ENCODE measurements at regions not wholly inside any gene's neighbourhood (a gene's known extent, or its start where the extent isn't known, plus 50 kb on each side); places are given as distances from the start of the nearest gene placed in this dataset.

DNA sequence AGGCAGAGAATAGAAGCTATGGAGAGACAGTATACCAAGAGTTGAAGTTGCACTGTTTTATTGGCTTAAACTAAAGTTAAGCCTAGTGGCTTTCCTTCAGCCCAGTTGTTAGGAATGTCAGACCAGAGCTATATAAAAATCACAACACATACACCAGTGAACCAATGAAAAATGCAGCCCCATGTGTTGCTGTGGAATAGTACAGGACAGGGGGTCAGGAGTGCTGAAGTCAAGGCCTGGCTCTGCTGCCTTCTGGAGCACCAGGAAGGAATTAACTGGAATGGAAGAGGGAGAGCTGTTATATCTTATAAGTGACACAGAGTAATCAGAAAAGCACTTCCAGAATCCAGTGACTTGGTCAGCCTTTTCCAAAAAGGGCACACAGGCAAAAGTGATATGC, 58.9 kb downstream of the OSR1 start:
- TF ChIP-seq, protein P1, sequence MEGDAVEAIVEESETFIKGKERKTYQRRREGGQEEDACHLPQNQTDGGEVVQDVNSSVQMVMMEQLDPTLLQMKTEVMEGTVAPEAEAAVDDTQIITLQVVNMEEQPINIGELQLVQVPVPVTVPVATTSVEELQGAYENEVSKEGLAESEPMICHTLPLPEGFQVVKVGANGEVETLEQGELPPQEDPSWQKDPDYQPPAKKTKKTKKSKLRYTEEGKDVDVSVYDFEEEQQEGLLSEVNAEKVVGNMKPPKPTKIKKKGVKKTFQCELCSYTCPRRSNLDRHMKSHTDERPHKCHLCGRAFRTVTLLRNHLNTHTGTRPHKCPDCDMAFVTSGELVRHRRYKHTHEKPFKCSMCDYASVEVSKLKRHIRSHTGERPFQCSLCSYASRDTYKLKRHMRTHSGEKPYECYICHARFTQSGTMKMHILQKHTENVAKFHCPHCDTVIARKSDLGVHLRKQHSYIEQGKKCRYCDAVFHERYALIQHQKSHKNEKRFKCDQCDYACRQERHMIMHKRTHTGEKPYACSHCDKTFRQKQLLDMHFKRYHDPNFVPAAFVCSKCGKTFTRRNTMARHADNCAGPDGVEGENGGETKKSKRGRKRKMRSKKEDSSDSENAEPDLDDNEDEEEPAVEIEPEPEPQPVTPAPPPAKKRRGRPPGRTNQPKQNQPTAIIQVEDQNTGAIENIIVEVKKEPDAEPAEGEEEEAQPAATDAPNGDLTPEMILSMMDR (IDR thresholded peaks at IDR 0.05): no peak
- TF ChIP-seq POLR2A (IDR thresholded peaks at IDR 0.05): no peak
- no peak for TF ChIP-seq EP300 (IDR thresholded peaks at IDR 0.05)
